Left cardiac atrium (tissue), 4 donors: ENCODE measurements at regions not wholly inside any gene's neighbourhood (a gene's known extent, or its start where the extent isn't known, plus 50 kb on each side); places are given as distances from the start of the nearest gene placed in this dataset.
A peak's percentile ranks its signal among the peaks of the same experiment; 100 is the strongest.

Experiments
- ATAC-seq, 2 donors: fragments of 200-7000 bp; cut with Tn5 transposase; one replicate each; pipeline ENCODE4 v1.9.1; 2020; ENCODE audit warnings: mild to moderate bottlenecking in 2 of 2, moderate library complexity in 2 of 2
- DNase-seq: peaks from one replicate; pipeline ENCODE4 v3.0.0-alpha.2; 2020
- intact Hi-C, 2 donors: fragments of 100-400 bp; cut with DNase I; formaldehyde crosslinking; loops; one replicate each; pipeline versions ENCODE4 v1.14.1 to v1.15.1; 2022 to 2023
- donor health status: DM: no; HTN: yes; CAD: no.
- donor health status: DM: no; HTN: yes; CAD: no; lungs with severe emphysema.
- donor health status: DM: yes; HTN: yes; CAD: no.
- donor health status: Dilated cardiomyopathy.

DNA sequence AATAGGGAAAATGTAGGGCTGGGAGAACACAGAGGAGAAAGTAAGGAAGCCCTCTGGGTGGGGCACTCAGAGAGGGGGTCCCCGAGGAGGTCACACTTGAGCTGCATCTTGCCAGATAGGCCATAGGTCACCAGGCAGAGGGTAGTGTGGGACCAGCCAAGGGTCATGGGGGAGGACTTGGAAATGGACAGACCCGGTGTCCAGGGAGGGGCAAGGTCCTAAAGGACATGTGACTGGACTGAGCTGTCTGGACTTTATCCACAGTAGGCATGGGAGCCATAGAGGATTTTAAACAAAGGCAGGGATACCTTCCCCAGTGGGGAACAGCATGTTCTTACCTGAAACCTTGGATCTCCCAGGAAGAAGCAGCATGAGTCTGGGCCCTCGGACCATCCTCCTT is 266.7 kb downstream of the LRFN2 start:
- DNase-seq (no peak), ATAC-seq (no peak)
- intact Hi-C loops: loop anchor here (10.0 kb wide), 1 partner anchor 264 kb away; the partner anchor contains the start of gene LRFN2 (in 2 of the 2)

DNA sequence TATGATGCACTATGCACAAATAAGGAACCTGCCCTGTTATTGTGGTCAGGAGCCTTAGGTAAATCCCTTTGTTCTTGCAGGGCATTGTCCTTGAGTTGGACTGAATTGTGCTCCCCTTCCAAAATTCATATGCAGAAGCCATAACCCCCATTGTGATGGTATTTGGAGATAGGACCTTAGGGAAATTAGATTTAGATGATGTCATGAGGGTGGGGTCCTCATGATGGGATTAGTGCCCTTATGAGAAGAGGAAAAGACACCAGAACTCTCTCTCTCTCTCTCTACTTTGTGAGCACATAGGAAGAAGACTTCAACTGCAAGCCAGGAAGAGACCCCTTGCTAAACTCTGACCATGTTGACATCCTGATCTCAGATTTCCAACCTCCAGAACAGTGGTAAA is 268.0 kb downstream of the LRFN2 start:
- ATAC-seq (no peak), DNase-seq (no peak)
- intact Hi-C loops: loop anchor here in 1 of 2 donors (10.0 kb wide), 1 partner anchor 954 kb away; no protein-coding TSS in a partner anchor

DNA sequence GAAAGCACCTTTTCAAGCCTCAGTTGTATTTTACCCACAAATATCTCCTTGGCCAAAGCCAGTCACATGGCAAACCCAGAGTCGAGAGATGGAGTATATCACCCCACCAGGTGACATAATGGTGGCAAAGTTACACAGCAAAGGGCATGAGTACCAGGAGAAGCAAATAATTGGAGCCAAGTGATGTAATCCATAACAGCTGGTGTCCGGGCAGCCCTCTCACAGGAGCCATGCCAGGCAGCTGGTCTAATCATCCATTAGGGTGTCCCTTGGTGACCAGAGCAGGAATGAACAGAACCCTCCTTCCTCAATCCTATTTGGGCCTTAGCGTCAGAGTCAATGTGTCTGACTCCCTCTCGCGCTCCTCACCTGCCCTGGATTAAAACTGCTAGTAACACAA is 272.1 kb downstream of the LRFN2 start:
- no peak for DNase-seq
- intact Hi-C loops: loop anchor here in 1 of 2 donors (10.0 kb wide), 1 partner anchor 950 kb away; no protein-coding TSS in a partner anchor
- ATAC-seq: no peak

DNA sequence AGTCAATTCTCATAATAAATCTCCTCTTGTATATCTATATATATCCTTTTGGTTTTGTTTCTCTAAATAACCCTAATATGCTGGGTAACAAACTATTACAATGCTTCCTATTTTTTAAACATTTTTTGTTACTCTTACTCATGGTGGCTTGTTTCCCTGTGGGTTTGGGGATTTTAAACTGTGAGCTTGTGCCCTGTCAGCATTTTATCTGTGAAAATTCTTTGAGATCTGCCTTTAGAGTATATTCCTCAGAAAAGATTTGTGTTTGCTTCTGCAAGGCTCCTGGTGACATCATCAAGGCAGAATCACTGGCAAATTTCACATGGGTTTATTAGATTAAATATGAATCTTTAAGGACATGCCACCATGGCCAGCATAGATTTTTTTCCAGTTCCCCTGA is 273.6 kb downstream of the LRFN2 start:
- ATAC-seq: no peak
- intact Hi-C loops: loop anchor here in 1 of 2 donors (10.0 kb wide), 1 partner anchor 949 kb away; no protein-coding TSS in a partner anchor
- DNase-seq: no peak

DNA sequence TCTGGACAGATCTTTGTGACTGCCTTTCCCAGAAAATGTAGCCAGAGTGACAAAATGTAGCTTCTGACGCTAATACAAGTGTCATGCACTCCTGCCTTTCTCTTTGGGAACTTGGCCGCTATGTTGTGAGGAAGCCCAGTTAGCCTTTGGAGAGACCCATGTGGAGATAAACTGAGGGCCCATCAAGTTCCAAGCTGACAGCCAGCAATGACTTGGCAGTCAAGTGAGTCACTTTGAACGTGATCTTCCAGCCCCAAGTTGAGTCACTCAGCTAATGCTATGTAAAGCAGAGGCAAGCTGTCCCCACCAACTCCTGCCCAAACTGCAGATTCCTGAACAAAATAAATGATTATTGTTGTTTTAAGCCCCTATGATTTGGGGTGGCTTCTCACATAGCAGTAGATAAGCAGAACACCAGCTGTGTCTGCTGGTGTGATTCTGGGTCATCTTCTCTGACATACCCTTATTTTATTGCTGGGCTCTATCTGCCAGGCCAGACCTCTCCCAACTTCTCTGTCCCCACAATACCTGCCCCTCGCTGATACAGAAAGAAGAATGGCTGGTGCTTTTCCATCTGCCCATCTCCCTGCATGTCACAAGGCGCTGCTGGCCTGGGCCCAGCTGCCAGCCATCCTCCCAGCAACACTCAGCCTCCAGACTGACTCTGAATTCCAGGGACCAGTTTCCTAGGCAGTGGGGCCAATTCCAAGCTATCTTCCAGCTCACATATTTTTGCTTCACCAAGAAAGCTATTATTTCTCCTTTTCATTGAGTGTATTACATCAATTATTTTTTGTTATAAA is 274.8 kb downstream of the LRFN2 start:
- intact Hi-C loops: loop anchor here in 1 of 2 donors (10.0 kb wide), 1 partner anchor 948 kb away; no protein-coding TSS in a partner anchor
- ATAC-seq (peak; percentile 40 to 82), DNase-seq (no peak)

DNA sequence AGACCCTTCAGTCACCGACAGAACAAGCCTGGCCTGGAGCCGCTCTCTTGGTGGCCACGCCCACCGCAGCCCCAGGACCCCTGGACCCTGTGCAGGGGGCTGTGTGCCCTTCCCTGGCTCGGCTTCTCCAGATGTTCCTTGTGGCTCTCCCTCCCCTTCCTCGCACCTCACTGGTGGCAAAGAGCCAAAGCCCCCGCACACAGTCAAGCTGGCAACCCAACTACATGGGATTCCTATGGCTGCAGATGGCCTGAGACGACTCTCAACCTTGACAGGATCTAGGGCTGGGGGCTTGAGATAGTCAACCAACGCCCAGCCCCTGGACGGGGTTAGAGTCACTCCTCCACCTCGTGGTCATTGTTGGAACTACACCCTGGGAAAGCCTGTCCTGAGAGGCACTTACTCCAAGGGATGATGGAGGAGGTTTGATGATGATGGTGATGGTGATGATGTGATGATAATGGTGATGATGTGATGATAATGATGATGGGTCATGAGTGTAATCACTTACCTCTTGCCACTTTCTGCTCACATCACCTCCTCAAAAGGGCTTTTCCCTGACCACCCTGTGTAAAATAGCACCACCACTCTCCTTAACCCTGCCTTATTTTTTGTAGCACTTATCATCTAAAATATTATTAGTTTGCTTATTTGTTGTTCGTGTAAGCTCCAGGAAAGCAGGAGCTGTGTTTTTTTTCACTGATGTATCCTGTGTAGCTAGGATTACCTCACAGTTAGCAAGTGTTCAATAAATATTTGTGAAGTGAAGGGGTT is 278.4 kb downstream of the LRFN2 start:
- intact Hi-C loops: loop anchor here (2.0 to 5.0 kb wide), 2 partner anchors 326 to 328 kb away; no protein-coding TSS in a partner anchor
- peak; percentile 75 to 81 for ATAC-seq
- DNase-seq: peak; percentile 61

DNA sequence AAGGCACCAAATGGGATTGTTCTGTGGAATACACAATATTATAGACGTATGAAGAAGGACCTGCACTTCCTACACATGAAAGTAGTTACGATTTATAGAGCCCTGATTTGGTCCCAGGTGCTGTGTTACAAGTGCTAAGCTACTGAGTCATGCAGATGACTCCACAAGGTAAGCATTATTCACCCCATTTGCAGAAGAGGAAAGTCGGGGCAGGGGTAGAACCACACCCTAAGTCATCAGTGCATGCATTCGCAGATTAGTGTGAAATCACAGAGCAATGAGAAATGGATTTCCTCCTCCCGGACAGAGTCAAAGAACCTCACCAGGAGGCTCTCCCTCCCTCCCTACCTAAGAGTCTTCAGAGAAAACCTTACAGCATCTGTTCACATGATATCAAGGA is 279.5 kb downstream of the LRFN2 start:
- ATAC-seq (no peak), DNase-seq (no peak)
- intact Hi-C loops: loop anchor here (2.0 to 5.0 kb wide), 2 partner anchors 325 to 327 kb away; no protein-coding TSS in a partner anchor

DNA sequence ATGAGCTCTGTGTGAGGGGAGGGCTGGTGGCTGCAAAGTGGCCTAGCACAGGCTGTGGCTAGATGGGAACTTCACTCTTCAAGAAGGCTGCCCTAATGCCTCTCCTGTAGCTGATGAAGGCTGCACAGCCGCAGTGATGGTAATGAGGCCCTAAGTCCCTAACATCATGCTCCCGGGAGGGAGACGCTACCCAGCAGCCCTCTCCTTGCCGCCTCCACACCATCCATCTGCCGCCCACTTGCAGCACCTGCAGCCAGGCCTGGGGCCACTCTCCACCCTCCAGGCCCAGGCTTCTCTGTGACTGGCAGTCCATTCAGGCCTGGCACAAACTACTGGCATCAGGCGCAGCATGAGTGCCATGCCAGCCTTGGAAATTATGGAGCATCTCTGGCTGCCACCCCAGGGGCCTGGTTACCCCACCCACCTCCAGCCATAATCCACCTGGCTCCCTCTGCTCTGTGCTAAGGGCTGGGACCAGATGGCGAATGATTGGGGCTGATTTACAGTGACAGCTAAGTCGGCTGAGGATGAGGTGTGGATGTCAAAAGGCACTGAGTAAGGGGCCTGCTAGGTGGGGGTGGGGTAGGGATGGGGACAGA is 284.2 kb downstream of the LRFN2 start:
- DNase-seq (no peak), ATAC-seq (no peak)
- intact Hi-C loops: no loop called here

DNA sequence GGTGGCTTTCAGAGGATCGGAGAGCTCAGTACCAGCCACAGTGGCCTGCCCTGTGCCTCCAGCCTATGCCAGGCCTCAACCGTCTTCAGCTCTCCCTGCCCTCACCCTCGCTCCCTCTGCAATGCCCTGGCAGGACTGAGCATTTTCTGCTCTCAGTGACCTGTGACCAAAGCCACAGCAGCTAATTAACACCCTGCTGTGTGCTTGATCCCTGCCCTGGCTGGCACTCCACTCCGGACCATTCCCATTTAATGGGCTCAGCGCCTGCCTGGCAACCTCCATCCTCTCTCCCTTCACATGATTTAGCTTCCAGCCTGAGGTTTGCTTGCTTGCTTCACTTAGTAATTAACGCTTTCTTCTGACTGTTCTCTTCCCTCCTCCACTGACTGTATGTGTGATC is 287.5 kb downstream of the LRFN2 start:
- DNase-seq (no peak), ATAC-seq (peak; percentile 61 to 80)
- intact Hi-C loops: no loop called here

DNA sequence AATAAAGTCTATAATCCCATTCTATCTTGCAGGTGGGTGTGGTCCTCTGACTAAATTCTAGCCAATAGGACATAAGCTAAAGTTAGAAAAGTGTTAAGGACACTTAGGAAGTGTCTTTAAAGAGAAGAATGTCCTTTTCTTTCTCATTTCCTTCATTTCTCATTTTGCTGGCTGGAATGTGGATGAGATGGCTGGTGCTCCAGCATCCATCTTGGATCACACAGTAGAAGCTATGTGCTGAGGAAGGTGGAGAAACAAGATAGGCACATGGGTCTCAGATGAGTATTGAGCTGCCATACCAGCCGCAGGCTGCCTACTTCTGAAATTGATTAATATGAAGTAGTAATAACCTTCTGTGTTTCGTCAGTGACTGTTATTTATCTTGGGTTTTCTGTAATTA is 289.0 kb downstream of the LRFN2 start:
- intact Hi-C loops: no loop called here
- ATAC-seq (no peak), DNase-seq (no peak)

DNA sequence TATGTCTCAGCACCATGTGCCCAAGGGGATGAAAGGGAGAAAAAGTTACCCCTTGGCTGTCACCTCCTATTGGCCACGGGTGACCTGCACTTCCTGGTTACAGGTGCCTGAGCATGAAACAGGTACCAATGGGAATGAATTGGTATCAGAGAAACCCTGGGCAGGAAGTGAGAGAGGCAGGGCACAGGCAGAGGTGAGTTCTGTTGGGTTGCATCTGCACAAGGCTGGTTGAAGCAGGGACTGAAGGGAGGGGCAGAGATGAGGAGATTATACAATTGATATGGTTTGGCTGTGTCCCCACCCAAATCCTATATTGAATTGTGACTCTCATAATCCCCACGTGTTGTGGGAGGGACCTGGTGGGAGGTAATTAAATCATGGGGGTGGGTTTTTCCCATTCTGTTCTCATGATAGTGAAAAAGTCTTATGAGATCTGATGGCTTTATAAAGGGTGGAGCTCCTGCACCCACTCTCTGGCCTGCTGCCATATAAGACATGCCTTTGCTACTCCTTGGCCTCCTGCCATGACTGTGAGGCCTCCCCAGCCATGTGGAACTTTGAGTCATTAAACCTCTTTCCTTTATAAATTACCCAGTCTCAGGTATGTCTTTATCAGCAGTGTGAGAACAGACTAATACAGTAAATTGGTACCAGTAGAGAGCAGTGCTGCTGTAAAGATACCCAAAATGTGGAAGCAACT is 291.8 kb downstream of the LRFN2 start:
- intact Hi-C loops: no loop called here
- DNase-seq (no peak), ATAC-seq (no peak)

DNA sequence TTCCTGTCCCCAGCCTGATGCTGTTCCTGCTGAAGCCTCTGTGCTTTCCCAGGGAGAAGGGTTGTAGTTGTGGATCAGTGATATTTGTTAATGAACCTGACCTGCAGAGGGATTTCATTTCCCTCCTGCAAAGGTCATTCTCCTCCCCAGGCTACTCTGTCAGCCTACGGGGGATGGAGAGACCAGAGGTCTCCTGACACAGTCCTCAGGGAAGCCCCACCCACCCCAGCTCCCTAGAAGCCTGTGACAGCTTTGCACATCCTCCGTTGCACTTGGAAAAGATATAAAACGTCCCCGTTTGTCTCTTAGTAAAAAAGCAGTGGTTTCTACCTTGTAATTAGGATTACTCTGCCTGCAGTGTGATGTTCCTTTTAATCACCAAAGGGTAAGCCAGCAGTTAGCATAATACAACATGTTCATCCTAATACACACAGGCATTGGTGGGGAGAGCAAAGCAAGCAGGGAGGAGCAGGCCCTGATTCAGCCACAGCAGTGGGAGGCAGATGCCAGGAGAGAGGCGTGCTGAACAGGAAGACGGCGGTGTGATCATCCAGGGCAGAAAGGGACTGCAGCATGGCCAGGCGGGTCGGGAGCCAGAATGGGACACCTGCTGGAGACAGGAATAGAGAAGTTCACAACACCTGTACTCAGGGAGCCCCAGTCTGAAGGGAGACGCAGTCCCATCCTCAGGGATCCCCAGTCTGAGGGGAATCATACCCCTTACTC is 293.5 kb downstream of the LRFN2 start:
- ATAC-seq: no peak
- no peak for DNase-seq
- intact Hi-C loops: no loop called here

DNA sequence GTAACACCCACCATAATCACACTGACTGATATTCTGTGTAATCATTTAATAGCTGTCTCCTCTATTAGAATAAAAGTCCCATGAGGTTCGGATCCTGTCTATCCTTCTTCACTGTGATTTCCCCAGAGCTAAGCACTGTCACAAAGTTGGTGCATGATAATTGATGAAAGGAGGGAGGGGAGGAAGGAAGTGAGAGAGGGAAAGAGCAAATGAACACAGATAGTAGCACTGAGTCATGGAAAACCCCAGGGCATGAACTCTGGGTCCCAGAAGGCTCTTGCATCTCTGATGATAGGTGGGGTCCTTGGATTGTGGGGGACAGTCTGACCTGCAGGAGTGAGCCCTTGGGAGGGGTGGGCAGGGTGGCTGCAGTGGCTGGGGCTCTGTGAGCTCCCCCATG is 294.1 kb downstream of the LRFN2 start:
- intact Hi-C loops: no loop called here
- DNase-seq (no peak), ATAC-seq (no peak)

DNA sequence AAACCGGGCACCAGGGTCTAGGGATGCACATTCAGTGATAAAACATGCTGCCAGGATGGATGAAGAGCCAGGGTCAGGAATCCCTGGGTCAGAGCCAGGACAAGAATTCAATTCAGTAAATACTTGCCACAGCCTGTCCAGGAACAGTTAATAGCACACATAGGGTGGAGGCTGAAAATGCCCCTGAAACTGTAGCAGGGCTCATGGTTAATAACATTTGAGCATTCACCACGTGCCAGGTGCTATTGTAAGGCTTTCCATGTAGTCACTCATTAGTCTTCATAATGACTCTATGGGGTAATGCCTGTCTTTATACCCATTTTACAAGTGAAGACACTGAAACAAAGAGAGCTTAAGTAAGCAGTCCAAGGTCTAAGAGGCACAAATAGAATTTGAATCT is 296.3 kb downstream of the LRFN2 start:
- ATAC-seq: no peak
- intact Hi-C loops: no loop called here
- no peak for DNase-seq

DNA sequence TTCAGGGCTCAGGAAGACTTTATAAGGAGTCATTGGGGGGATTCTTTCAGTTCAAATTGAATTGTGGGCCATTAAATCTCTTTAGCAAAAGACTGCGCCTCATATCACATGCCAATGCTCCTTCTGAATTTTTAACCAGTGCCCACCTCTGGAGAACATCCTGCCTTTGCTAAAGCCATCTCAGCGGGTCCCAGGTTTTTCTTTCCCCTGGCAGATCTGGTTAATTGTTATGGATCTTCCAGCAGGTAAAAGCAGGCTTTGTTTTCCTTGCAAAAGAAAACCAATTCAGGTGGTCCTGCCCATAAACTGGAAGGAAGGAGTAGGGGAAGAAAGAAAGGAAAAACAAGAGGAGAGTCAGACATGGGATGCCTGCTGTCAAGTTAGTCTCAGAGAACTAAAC is 298.2 kb downstream of the LRFN2 start:
- DNase-seq (no peak), ATAC-seq (no peak)
- intact Hi-C loops: no loop called here

DNA sequence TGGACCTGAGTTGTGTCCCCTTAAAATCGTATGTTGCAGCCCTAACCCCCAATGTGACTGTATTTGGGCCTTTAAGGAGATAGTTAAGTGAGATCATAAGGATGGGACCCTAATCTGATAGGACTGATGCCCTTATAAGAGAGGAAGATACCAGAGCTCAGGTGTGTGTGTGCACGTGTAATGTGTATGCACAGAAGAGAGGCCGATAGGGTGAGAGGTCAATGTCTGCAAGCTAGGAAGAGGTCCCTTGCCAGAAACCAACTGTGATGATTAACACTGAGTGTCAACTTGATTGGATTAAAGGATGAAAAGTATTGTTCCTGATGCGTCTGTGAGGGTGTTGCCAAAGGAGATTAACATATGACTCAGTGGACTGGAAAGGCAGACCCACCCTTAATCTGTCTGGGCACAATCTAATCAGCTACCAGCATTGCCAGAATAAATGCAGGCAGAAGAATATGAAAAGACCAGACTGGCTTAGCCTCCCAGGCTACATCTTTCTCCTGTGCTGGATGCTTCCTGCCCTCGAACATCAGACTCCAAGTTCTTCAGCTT is 299.8 kb downstream of the LRFN2 start:
- DNase-seq (no peak), ATAC-seq (no peak)
- intact Hi-C loops: no loop called here

DNA sequence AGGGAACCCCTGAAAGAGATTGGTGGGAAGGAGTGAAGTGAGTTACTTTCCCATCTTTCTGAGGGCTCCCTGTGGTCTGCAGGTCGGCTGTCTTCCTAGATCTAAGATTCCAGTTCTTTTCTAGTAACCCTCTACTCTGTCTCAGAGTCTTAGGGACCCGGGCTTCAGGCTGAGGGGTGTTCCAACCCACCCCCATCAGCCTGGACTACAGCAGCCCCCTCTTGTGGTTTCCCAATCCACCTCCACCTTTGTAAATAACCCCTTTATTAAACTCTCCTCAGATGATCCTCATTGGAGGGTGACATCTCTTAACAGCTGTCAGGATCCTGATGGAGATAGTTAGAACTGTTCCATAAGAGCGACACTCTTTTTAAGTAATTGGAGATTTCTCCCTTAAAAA is 300.4 kb downstream of the LRFN2 start:
- DNase-seq: no peak
- intact Hi-C loops: no loop called here

DNA sequence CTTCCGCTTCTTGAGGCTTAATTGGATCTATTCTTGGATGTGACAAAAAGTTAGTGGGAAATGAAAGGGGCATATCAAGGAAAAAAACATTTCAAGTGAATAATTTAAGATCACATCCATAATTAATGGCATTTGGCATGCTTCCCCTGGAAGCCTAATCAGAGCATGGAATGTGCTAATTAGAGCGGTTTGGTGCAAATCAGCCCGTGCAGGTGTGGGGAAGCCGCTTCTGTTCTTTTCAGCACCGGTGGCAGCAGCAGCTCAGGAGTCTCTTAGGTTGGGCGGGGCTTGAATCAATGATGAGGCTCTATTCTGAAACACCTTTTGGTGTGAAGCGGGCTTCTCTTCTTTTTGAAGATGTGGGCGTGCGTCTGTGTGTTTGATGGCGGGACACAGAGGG is 301.2 kb downstream of the LRFN2 start:
- ATAC-seq (no peak), DNase-seq (no peak)
- intact Hi-C loops: no loop called here

More for the DNA sequence above, 300.4 kb downstream of the LRFN2 start:
- no peak for ATAC-seq
